Endodermal cell (in vitro differentiated cells): ENCODE measurements at regions not wholly inside any gene's neighbourhood (a gene's known extent, or its start where the extent isn't known, plus 50 kb on each side); places are given as distances from the start of the nearest gene placed in this dataset.

Source experiments
- DNase-seq: peaks from one replicate; pipeline ENCODE4 v3.0.0-alpha.2; 2017
- H3K27ac ChIP-seq: 2 replicates; pipeline ENCODE4 v1.5.1; 2013; ENCODE audit warnings: mild to moderate bottlenecking, low read depth, low read length, moderate library complexity
- H3K27me3 ChIP-seq: 2 replicates; pipeline ENCODE4 v1.6.1; 2013; ENCODE audit warnings: mild to moderate bottlenecking, low read length, moderate library complexity; ENCODE audit not compliant: insufficient read depth, control insufficient read depth, poor library complexity, severe bottlenecking
- H3K36me3 ChIP-seq: 2 replicates; pipeline ENCODE4 v1.7.0; 2013; ENCODE audit warnings: mild to moderate bottlenecking, low read length, moderate library complexity; ENCODE audit not compliant: control insufficient read depth, insufficient read depth
- H3K4me1 ChIP-seq: one replicate; pipeline ENCODE4 v1.7.0; 2013; ENCODE audit warnings: low read length; ENCODE audit not compliant: control insufficient read depth, insufficient read depth
- H3K4me3 ChIP-seq: 2 replicates; pipeline ENCODE4 v1.5.1; 2013; ENCODE audit warnings: mild to moderate bottlenecking, low read length, moderate library complexity
- H3K9ac ChIP-seq: 2 replicates; pipeline ENCODE4 v1.6.1; 2013; ENCODE audit warnings: mild to moderate bottlenecking, low read length, moderate library complexity; ENCODE audit not compliant: poor library complexity, severe bottlenecking; ENCODE audit errors: extremely low read depth
- H3K9me3 ChIP-seq: 2 replicates; pipeline ENCODE4 v1.6.1; 2013; ENCODE audit warnings: mild to moderate bottlenecking, low read length, moderate library complexity; ENCODE audit not compliant: control insufficient read depth
- H3K27ac Mint-ChIP-seq: 2 replicates; pipeline ENCODE4 v1.8.0; 2020; ENCODE audit warnings: mixed read lengths
- H3K27me3 Mint-ChIP-seq: 2 replicates; pipeline ENCODE4 v1.8.0; 2021; ENCODE audit warnings: mild to moderate bottlenecking, mixed read lengths; ENCODE audit not compliant: insufficient read depth
- H3K36me3 Mint-ChIP-seq: 2 replicates; pipeline ENCODE4 v1.8.0; 2020; ENCODE audit warnings: low read depth, mixed read lengths
- H3K4me1 Mint-ChIP-seq: 2 replicates; pipeline ENCODE4 v1.8.0; 2020; ENCODE audit warnings: mixed read lengths
- H3K4me3 Mint-ChIP-seq: 2 replicates; pipeline ENCODE4 v1.8.0; 2020; ENCODE audit warnings: mild to moderate bottlenecking, moderate library complexity, mixed read lengths
- H3K9me3 Mint-ChIP-seq: 2 replicates; pipeline ENCODE4 v1.8.0; 2020; ENCODE audit warnings: mild to moderate bottlenecking, mixed read lengths
- CTCF ChIP-seq: fragments of 200-600 bp; sonication (generic); conservative IDR thresholded peaks from 2 replicates; pipeline ENCODE4 v1.5.0; 2021; ENCODE audit warnings: antibody characterized with exemption, mild to moderate bottlenecking
- WGBS, 2 experiments: methylation state at CpG; one replicate each; pipeline versions ENCODE4 v1.1.5 to v1.1.7; 2013; ENCODE audit warnings: missing lambda C conversion rate in 2 of 2, mixed read lengths in 1 of 2; ENCODE audit not compliant: insufficient coverage in 1 of 2, insufficient read length in 1 of 2; 5-methylcytosine and 5-hydroxymethylcytosine counted together

- peak; percentile 2 for DNase-seq
- peaks cover 7% of the 10 kb centered on the region for H3K4me1 Mint-ChIP-seq
- H3K36me3 Mint-ChIP-seq, result no peaks in the 10 kb centered on the region
- Histone ChIP-seq H3K9me3 (no peaks in the 10 kb centered on the region), H3K27me3 (peaks cover 6% of the 10 kb centered on the region), H3K4me3 (no peak overlapping the region), H3K4me1 (no peaks in the 10 kb centered on the region), H3K36me3 (no peaks in the 10 kb centered on the region), H3K27ac (no peak overlapping the region), H3K9ac (no peak overlapping the region)
- no peak overlapping the region for H3K27ac Mint-ChIP-seq
- no peak overlapping the region for H3K4me3 Mint-ChIP-seq
- WGBS, 2 experiments, result 100% methylated on average over 1 of the region's 1 CpG
- no peaks in the 10 kb centered on the region for H3K9me3 Mint-ChIP-seq
- no peaks in the 10 kb centered on the region for H3K27me3 Mint-ChIP-seq
- TF ChIP-seq CTCF, result no peak
These were observed 263.1 kb downstream of the TNS1 start for GRCh38 chr2:217739741-217740140.

GRCh38 chr2:217738061-217738460 is 264.7 kb downstream of the TNS1 start:
- Histone ChIP-seq H3K36me3 (no peaks in the 10 kb centered on the region), H3K9ac (no peak overlapping the region), H3K4me1 (no peaks in the 10 kb centered on the region), H3K27ac (no peak overlapping the region), H3K9me3 (no peaks in the 10 kb centered on the region), H3K27me3 (peaks cover 6% of the 10 kb centered on the region), H3K4me3 (no peak overlapping the region)
- TF ChIP-seq CTCF, result no peak
- H3K27ac Mint-ChIP-seq, result no peak overlapping the region
- H3K27me3 Mint-ChIP-seq, result peaks cover 4% of the 10 kb centered on the region
- 85 to 100% methylated on average over 2 to 3 of the region's 3 CpGs for WGBS, 2 experiments
- peaks cover 8% of the 10 kb centered on the region for H3K4me1 Mint-ChIP-seq
- H3K9me3 Mint-ChIP-seq, result no peaks in the 10 kb centered on the region
- H3K4me3 Mint-ChIP-seq, result no peak overlapping the region
- no peaks in the 10 kb centered on the region for H3K36me3 Mint-ChIP-seq
- peak; percentile 26 for DNase-seq

- Mint-ChIP-seq H3K27me3 (peaks cover 4% of the 10 kb centered on the region), H3K4me1 (peaks cover 8% of the 10 kb centered on the region), H3K9me3 (no peaks in the 10 kb centered on the region), H3K4me3 (no peak overlapping the region), H3K27ac (no peak overlapping the region), H3K36me3 (no peaks in the 10 kb centered on the region)
- H3K36me3 ChIP-seq, result no peaks in the 10 kb centered on the region
- no peak for TF ChIP-seq CTCF
- peaks cover 6% of the 10 kb centered on the region for H3K27me3 ChIP-seq
- H3K9me3 ChIP-seq, result no peaks in the 10 kb centered on the region
- H3K9ac ChIP-seq, result no peak overlapping the region
- H3K4me3 ChIP-seq, result no peak overlapping the region
- 91 to 100% methylated on average over 1 to 3 of the region's 3 CpGs for WGBS, 2 experiments
- H3K4me1 ChIP-seq, result no peaks in the 10 kb centered on the region
- no peak for DNase-seq
- no peak overlapping the region for H3K27ac ChIP-seq
These were observed 265.8 kb downstream of the TNS1 start for GRCh38 chr2:217736776-217737550.
